ENCODE measurements at regions not wholly inside any gene's neighbourhood (a gene's known extent, or its start where the extent isn't known, plus 50 kb on each side); places are given as distances from the start of the nearest gene placed in this dataset.

DNA sequence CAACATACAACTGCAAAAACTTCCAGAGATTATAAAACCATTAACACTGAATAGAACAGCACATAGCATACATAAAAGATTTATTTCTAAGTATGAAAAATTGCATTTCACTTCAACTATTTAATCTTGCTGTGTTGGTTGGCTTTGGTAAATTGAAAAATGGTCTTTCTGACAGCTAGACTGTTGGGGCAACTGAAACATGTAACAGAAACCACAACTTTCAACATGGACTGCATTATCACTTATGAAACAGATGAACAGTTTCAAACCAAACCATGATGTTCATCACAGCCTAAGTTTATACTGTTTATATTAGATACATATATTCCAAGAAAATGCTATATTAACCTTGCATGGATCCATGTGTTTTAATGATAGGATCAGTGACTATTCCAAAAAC, 324.1 kb upstream of the PCDH9 start:
- TF ChIP-seq ZNF274 (IDR thresholded peaks at IDR 0.05; ENCODE audit: low read depth, low read length): no peak
- TF ChIP-seq SUZ12 (IDR thresholded peaks at IDR 0.05; ENCODE audit: extremely low read depth, insufficient read depth, insufficient read length): no peak
- no peak for TF ChIP-seq YY1 (IDR thresholded peaks at IDR 0.05; ENCODE audit: insufficient read depth, insufficient read length)
